GM18511 (cell line): ENCODE measurements at regions not wholly inside any gene's neighbourhood (a gene's known extent, or its start where the extent isn't known, plus 50 kb on each side); places are given as distances from the start of the nearest gene placed in this dataset.
"Not testable (repeated sequence)": the region's sequence is repeated elsewhere in the genome, so short reads cannot be mapped to it uniquely, and the experiment has no call there.

Experiments
- ATAC-seq: cut with Tn5 transposase; IDR thresholded peaks from one replicate; pipeline ENCODE4 v1.9.1; 2021; ENCODE audit warnings: mild to moderate bottlenecking, moderate library complexity; ENCODE audit not compliant: unreplicated experiment

DNA sequence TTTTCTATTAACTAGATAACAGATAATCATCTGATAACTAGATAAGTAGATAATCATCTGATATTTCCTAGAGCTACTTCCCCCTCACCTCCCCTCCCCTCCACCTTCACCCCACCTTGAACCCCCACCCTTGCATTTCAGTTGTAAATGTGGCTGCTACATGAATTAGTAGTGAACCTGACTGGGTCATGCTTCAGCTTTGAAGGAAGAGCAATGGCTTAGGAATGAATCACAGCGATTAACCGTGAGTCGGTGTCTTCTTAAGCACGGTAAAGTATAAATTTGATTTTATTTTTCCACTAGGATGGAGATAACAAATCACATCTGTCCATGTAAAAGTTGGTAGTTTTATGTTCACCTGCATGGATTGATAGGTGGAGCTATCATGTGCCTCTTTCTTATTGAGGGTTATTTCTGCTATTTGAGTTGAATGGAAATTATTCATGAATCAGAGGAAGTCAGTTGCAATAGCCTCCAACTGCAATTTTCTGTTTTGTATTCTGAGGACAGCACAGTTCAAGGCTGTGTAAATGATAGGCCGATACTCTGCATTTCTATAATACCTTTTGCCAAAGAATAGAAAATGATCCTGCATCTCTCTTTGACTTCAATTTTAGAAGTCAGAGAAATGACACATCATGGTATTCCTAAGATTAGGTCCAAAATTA is 235.0 kb downstream of the PTGER3 start:
- ATAC-seq, result no peak

DNA sequence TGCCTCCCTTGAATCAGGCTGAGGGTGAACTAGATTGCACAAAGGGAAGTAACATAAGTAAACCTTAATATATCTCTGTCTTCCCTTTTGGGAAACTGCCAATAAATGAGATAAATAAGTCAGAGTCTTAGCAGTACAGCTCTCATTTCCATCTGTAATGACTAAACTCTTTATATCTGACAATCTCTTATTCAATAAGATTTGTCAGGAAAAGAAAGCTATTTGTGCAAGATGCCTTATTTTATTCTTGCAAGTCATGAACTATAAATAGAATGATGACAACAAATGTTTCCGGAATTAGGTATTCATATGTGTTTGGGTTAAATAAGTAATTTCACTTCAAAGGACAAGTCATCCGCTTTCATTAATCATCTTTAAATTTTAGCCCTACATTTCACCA is 229.2 kb downstream of the PTGER3 start:
- ATAC-seq, result no peak

DNA sequence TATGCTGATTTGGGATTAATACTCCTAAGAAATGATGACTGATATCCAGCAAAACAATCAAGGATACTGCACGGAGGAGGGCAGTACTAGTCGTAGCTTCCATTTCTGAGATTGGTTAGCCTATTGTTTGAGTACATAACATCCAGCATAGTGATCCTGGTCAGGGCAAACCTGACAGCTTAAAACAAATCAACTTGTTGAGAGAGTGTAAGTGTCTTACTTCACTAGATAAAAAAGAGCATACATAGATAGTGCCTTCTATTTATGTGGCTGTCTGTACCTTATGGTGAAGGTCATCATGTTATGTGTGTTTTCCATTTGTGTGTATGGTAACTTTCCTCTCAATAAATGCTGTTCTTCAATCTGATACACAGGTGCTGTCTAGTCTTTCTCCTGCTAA is 228.4 kb downstream of the PTGER3 start:
- ATAC-seq, result no peak

DNA sequence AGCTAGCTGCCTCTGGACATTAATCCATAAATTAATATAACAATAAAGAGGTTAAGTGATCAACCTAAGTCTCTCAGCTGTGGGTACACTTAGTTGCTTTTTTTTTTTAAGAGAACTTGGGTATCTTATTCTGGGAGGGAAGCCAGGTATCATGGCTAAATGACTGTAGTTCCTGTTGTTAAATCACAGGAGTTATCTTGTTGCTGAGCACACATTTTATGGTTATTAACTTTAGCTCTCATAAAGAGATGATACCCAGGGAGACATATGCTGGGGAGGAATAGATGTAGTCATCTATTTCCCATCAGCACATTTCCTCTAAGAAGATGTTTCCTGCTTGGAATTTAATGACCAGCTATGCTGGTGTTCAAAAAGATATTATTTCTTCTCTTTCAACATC is 227.8 kb downstream of the PTGER3 start:
- ATAC-seq, result no peak

DNA sequence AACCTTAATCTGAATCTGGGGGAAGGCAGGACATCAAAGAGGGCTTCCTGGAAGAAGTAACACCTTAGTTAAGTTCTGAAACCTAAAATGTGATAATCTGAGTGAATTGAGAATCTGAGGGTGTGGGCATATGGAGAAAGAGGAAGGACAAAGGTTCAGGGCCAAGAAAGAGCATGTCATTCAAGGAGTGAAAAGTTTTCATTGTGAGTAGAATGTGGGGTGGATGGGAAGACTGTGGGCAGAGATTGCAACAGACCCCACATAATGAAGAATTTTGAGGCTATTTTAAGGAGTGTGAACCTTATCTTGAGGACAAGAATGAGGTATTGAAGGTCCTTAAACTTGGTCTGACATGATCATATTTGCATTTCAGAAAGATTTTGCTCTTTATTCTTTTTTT is 227.2 kb downstream of the PTGER3 start:
- ATAC-seq, result no peak

DNA sequence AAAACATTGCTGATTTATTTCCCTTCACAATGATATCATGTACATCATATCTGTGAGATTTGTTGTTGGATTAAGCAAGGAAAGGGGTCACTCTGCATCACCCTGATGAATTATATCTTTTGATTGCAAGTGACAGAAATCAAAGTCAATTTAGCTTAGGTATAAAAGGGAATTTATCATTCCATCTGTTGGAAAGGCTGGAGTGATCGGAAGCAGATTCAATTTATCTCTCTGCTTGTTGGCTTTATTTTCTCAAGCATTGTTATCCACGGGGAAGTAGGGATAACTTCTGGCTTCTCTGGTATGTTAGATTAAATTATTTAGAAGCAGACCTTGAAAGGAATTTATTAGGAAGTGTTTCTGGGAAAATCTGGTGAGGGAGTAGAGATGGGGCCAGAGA is 226.6 kb downstream of the PTGER3 start:
- ATAC-seq, result no peak

DNA sequence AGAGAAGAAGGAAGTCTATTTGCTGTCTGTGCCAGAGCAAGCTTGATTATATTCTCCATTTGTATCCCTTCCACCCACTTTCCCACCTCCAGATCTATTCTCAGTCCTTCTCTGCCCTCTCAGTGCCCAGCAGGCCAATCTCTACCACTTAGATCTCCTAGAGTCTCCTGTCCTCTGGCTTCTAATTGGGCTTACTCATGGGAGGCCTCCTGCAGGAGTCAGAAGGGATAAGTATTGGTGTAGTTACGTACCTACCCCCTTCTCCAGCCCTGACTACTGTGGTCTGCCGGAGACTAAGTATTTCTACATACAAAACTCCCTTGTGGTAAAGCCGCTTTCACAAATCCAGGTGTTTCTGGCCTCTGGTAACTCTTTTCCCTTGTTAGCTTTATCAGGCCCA is 221.2 kb downstream of the PTGER3 start:
- no peak for ATAC-seq

DNA sequence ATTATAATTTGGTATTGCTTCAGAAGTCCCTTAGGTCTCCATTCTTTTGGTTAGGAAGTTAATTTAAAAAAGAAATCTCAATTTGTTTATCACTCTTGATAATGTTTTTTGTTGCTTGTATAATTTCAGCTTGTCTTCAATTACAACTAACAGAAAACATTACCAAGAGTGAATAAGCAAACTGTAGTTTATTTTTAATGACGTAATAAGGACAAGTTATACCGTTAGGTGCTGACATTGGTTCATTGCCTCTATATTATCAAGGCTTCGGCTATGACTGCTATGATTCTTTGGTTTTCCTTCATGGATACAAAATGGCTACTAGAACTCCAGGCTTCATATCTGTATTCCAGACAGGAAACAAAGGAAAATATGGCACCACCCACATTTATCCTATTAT is 220.6 kb downstream of the PTGER3 start:
- ATAC-seq, result no peak

DNA sequence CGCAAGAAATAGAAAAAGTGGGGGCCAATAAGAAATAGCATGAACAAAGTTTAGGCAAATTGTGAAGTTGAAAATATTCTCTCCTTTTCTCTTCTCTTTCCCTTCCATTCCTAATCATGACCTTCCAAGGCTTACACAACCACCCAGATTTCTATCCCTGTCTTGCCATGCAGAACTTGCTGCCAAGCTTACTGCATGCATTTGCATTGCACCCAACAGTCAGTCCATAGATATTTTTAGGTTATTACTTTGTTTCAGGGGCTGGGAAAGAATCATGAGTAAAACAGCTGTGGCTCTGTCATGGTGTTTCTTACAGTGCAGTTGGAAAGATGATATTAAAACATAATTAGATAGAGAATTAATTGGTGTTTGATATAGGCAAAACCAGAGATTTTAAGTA is 219.4 kb downstream of the PTGER3 start:
- no peak for ATAC-seq

DNA sequence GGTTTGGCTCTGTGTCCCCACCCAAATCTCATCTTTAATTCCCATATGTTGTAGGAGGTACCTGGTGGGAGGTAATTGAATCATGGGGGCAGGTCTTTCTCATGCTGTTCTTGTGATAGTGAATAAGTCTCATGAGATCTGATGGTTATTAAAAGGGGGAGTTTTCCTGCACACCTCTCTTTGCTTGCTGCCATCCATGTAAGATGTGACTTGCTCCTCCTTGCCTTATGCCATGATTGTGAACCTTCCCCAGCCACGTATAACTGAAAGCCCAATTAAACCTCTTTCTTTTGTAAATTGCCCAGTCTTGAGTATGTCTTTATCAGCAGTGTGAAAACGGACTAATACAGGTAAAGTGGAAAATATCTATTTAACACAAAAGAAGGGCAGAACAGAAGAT is 213.3 kb downstream of the PTGER3 start:
- ATAC-seq, result not testable (repeated sequence)

DNA sequence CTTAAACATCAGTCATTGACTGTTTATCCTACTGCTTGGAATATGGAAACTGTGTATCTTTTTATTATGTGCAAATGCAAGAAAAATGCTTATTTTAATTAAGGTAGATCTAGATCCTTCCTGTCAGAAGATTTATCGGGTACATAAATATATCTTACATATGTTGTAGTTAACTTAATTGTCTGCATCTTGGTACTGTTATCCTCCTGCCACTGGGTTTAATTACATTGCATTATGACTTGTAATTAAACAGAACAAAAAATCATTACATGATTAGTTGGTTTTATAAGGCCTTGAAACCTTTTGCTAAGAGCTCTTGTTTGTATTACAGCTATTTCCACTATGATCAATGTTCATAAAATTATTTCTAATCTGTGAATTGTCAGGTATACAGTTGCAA is 211.2 kb downstream of the PTGER3 start:
- no peak for ATAC-seq

DNA sequence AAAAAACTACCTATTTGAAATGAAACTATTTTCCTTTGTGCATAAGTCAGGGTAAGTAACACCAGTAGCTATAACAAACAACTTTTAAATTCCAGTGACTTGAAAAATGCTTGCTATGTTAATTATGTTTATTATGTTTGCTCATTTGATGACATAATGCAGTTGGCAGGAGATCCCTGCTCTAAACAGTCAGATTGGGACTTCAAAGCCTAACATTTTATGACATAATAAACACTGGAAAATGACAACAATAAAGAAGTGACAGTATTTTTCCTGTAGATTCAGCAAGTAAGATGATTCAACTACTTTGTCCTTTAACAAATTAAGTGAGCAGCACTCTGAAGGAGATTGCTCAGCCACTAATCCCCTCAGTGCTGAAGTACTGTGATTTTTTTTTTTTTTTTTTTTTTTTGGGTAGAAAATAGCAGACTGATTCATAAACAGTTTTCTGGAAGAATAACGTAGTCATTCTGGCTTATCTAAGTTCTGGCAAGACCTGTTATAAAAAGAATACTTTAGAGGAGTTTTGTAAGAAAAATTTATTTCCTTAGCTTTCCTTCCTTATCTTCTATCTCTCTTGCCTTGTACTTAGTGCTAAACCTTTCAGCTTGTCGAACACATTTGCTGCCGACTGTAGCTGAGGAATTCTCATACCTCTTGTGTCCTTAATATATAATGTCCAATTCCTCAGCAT is 207.2 kb downstream of the PTGER3 start:
- no peak for ATAC-seq

DNA sequence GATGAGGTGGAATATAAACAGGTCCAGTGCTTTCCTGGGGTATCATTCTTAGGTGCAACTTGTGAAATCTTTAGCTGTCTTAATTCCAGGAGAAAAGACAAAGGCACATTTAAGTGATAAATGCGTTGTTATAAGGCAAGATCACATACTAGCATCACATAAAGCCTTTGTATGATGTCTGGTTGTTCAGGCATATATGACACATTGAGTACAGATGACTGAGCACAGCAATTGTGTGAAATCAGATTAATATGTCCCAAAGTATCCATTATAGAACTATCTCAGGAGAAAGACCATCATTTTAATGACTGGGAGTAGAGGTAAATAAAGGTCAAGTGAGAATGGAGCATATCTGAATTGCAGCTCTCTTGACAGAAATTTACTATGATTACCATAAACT is 205.1 kb downstream of the PTGER3 start:
- no peak for ATAC-seq

DNA sequence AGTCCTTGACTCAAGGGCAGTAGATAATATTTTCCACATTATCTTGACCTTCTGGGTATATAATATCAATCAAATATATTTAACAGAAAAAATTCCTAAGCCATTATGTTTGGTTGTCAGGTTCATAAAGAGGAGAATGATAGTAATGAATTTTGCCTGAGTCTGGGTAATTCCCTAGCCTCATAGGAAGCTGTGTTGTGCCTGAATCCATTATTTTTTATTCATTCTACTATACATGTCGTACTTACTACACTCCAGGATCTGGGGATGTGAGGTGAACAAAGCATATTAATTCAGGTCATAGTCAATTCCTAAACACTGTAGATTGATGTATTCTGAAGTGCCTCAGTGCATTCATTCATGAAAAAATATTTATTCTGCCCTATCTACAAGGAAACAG is 204.2 kb downstream of the PTGER3 start:
- ATAC-seq, result no peak

DNA sequence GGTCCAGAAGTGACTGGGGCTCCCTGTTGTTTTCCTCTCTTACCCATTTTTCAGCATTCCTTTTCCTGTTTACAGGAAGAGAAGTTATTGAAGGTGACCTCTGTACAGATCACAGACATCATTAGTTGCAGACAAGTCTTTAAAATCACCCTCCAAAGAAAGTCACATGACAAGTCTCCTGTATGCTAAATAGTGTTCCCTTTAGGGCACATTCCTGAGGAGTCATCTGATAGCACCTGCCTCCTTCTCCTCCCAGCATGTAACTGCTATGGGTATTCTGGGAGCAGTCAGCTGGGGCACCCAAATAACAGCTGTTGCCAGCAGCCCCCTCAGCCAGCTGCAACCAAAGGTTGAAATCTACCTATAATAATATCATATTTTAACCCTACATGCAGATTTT is 200.6 kb downstream of the PTGER3 start:
- ATAC-seq, result no peak

DNA sequence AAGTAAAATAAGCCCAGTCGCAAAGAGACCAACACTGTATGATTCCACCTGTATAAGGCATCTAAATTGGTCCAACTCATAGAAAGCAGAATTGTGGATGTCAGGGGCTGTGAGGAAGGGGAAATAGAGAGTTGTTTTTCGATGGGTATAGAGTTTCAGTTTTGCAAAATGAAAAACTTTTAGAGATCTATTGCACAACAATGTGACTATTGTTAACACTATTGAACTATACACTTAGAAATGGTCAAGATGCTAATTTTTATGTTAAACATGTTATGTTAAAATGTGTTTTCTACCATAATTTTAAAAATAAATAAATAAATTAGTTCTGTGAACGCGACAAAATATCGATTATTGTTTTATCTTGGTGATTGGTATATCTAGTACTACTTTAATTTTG is 192.4 kb downstream of the PTGER3 start:
- ATAC-seq, result no peak

DNA sequence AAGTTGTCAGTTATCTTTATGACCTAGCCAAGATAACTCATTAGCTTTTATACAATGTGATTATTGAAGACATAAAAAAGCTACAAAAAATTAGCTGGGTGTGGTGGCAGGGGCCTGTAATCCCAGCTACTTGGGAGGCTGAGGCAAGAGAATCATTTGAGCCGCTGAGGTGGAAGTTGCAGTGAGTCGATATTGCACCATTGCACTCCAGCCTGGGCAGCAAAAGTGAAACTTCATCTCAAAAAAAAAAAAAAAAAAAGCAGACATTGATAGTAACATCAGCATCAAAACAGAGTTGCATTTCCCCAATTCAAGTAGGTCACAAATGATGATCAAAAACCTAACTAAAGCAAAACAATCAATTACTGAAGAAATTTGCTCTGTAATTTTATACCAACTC is 191.4 kb downstream of the PTGER3 start:
- ATAC-seq, result no peak

DNA sequence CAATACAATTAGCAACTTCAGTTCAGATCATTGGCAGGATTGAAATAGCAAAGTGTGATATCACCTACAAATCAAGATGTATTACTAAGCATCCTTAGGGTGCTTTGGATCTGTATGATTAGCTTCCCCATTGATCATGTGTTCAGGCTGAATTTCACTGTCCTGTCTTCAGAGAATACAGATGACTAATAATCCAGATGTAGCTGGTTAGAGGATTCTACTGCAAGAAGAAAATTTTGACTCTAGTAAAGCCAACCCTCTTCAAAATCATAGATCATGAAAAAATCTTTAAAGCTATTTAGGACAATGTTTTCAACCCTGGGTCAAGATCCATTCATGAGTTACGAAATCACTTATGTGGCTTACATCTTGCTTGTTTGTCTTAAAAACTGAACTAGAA is 184.4 kb downstream of the PTGER3 start:
- no peak for ATAC-seq

DNA sequence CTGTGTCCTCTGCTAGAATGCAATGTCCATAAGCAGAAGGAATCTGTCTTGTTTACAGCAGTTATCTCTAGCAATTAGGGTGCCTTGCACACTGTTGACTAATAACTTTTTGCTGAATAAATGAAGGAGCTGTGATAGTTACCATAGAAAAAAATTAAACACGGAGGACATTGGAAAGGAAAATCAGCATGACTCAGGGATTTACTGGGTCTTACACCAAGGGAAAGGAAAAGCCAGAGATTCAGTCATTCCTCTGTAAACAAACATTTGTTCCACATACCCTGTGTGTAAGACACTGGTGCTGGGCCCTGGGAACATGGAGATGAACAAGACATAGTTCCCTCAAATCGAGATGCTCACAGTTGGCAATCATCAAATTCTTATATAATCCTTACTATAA is 183.3 kb downstream of the PTGER3 start:
- ATAC-seq, result no peak

DNA sequence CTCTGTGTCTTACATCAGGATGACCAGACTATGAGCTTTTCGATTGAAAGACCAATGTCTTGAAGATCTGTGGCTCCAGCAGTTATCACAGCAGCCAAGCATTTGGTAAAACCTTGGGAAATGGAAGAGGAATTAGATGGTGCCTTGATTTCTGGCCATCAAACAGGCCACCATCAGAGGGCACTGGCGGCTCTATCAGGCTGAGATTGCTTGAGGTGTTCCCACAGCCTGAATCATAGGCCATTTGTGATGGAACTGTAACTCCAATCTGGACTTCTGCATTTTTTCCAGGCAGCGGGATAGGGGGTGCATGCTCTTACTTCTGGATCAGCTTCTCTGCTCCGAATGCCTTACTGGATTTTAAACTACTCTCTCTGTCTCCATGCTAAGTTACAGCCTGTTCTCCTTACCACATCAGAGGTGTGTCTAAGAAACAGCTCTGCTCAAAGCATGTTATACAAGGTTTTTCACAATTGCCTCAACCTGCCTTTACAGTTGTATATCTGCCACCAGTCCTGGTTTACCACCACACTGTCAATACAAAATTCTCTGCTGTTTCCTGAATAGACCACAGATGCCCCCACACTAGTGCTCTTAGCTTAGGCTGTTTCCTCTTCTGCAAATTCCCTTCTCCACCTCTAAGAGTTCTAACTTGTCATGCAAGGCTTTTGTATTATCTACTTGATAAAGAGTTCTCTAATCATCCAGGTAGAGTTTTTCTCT is 180.9 kb downstream of the PTGER3 start:
- ATAC-seq, result no peak

DNA sequence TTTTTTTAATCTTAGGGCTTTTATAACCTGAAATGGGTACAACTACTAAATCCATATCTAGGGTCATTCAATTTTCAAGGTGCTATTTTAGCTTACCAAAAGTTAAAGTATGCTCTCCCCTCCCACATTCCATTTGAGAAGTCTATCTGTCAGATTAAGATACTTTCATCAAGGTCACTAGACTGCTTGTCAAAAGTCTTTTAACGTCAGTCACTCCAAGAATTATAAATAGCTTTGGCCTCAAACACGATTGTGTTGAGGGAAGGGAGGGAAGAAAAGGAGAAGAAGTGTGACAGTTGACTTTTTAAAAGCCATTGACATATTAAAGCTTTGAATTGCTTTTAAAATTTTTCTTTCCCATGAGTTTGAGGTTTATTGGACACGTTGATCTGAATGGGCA is 175.8 kb downstream of the PTGER3 start:
- ATAC-seq, result no peak

DNA sequence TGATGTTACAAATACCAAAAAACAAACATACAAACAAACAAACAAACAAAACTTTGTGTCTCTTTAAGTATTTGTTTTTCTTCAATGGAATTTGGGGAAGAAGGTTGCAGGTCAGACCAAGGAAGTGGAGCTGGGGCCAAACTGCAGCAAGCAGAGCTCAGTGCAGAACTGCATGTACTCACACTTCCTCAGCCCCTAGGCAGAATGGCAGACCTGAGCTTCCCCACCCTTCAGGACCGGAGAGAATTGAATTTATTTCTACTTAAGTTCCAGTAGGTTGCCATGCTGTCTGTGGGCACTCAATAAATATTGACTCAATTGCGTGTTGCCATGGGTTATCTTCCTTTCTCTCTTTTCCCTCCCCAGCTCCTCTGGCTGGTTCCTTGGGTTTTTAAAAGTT is 173.6 kb downstream of the PTGER3 start:
- ATAC-seq, result no peak
